ENCODE measurements at regions not wholly inside any gene's neighbourhood (a gene's known extent, or its start where the extent isn't known, plus 50 kb on each side); places are given as distances from the start of the nearest gene placed in this dataset.
"Not testable (repeated sequence)": the region's sequence is repeated elsewhere in the genome, so short reads cannot be mapped to it uniquely, and the experiment has no call there.

DNA sequence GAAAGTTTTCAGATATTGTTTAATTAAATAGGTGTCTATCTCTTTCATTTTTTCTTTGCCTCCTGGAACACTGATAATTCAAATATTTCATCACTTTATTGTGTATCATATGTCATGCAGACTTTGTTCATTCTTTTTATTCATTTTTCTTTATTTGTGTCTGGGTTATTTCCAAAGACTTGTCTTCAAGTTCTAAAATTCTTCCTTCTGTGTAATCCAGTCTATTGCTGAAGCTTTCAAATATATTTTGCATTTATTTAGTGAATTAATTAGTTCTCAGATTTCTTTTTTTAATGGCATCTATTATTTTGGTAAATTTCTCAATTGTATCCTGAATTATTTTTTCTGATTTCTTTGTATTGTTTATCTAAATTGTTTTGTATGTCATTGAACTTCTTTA is 70.1 kb downstream of the ZNF330 start:
- DNase-seq (ENCODE audit: low read depth) = no peak

DNA sequence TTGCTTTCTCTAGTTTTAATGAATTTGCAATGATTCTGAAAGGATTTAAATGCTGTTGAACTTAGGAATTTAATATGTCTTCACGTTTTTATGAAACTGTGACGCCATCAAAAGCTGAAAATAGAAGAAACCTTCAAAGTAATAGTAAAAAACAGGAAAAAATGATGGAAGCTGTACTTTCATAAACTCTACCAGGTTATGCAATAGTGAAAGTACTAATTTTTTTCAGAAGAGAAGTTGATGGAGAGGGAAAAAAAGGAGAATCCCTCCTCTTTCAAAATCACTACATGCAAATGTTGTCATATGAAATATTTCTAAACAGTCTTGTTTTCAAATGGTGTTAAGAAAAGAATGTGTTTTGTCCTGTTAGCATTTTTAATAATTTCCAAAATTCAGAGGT is 73.6 kb downstream of the ZNF330 start:
- no peak for DNase-seq (ENCODE audit: low read depth)

- no peak for DNase-seq (ENCODE audit: low read depth)
These were observed 80.5 kb downstream of the ZNF330 start for GRCh38 chr4:141301216-141301615.

GRCh38 chr4:141302924-141303323 is 82.2 kb downstream of the ZNF330 start:
- no peak for DNase-seq (ENCODE audit: low read depth)

DNA sequence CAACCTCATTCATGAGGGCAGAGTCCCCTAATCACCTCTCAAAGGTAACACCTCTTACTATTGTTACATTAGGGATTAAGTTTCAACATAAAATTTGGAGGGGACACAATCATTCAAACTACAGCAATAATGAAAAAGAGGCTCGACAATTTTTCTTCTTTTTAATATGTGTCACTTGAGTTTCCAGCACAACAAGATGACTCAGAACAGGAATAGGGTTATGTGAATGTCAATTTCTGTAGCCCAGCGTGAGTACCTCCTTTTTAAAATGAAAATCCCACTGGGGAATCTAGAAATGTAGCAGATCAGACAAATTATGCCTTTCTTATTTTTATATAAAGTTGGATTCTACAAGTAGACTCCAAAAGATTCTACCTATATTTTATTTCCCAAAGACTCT is 83.7 kb downstream of the ZNF330 start:
- DNase-seq (ENCODE audit: low read depth) = no peak

- DNase-seq (ENCODE audit: low read depth) = no peak
These were observed 85.6 kb downstream of the ZNF330 start for GRCh38 chr4:141306331-141306730.

- peak; percentile 51 for DNase-seq (ENCODE audit: low read depth)
These were observed 86.6 kb downstream of the ZNF330 start for GRCh38 chr4:141307241-141307689.

DNA sequence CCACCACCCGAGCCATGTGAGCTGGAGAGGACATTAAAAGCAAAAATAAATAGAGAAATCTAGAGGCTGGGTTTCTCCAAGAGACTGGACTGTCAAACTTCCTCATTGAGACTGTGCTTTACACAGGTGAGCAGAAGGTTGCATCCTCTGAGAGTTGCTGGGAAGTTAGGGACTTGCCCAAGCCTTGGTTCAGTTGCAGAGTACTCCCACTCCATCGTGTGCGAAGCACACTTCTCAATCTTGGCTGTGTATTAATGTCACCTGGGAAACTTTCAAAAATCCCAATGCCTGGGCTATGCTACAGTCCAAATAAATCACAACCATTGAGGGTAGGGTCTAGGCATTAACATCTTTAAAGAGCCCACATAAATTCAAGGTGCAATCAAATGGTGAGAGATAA is 89.2 kb downstream of the ZNF330 start:
- no peak for DNase-seq (ENCODE audit: low read depth)

DNA sequence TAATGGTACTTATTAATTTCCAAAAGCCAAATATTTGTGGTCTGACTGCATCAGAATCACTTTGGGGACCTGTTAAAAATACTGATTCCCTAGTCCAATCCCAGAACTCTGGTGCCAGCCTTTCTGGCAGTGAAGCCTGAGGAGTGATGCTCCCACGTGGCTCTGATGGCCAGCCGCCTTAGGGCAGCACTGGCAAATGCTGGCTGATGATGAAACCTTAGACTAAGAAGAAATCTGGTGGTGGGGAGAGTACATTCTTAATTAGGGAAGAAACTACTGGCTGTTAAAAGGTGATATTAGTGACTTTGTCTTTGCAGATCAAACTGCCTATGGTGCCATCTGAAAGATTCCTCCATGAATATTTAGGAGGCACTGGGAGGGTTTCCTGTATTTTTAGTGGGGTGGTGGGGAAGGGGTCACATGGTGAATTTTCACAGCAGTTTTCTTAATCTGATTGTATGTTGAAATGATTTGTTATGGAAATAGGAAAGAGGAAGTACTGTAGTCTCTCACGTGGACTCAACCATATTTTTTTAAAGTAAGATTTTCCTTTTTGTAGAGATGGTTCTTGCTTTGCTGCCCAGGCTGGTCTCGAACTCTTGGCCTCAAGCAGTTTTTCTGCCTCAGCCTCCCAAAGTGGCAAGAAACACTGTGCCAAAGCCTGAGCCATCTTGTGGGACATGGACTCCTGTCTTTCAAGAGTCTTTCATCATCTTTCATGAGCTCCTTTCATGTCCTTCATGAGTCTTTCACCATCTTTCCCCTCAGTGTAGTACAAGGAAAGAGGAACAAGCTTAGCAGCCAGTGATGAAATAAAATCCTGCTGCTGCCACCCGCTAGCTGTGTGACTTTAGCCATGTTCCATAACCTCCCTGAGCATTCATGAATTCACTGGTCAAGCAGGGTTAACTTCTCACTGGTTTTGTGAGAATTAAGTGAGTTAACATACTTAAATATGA is 90.8 kb downstream of the ZNF330 start:
- no peak for DNase-seq (ENCODE audit: low read depth)

GRCh38 chr4:141314627-141315026 is 93.9 kb downstream of the ZNF330 start:
- DNase-seq (ENCODE audit: low read depth) = no peak

GRCh38 chr4:141328560-141329173 is 108.0 kb downstream of the ZNF330 start:
- DNase-seq (ENCODE audit: low read depth) = no peak

GRCh38 chr4:141329174-141329569 is 108.5 kb downstream of the ZNF330 start:
- peak; percentile 25 for DNase-seq (ENCODE audit: low read depth)

GRCh38 chr4:141330616-141331015 is 109.9 kb downstream of the ZNF330 start:
- no peak for DNase-seq (ENCODE audit: low read depth)

GRCh38 chr4:141331534-141332358 is 111.1 kb downstream of the ZNF330 start:
- DNase-seq (ENCODE audit: low read depth) = no peak

GRCh38 chr4:141332359-141333181 is 111.9 kb downstream of the ZNF330 start:
- DNase-seq (ENCODE audit: low read depth) = not testable (repeated sequence)

DNA sequence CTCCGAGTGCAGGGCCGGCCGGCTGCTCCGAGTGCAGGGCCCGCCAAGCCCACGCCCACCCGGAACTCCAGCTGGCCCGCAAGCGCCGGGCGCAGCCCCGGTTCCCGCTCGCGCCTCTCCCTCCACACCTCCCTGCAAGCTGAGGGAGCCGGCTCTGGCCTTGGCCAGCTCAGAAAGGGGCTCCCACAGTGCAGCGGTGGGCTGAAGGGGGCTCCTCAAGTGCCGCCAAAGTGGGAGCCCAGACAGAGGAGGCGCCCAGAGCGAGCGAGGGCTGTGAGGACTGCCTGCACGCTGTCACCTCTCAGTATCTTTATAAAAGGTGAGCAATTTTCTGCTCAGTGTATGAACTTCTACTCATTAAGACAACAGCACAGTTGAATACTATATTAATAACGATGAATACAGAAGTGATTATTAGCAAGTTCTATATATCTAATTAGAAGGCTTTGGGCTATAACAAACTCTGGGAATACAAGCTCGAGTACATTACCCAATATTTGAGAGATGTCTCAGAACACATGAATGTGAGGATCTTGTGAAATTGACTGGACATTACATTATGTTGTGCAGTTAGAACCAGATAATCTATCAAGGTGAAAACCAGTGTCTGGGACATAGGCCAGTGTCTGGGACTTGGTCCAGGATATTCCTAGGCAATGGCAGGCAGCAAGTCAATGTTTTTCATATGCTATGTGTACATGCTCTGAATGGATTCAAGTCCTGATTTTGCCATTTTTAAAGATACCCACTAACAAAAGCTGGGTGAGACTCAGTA is 112.9 kb downstream of the ZNF330 start:
- DNase-seq (ENCODE audit: low read depth) = not testable (repeated sequence)

DNA sequence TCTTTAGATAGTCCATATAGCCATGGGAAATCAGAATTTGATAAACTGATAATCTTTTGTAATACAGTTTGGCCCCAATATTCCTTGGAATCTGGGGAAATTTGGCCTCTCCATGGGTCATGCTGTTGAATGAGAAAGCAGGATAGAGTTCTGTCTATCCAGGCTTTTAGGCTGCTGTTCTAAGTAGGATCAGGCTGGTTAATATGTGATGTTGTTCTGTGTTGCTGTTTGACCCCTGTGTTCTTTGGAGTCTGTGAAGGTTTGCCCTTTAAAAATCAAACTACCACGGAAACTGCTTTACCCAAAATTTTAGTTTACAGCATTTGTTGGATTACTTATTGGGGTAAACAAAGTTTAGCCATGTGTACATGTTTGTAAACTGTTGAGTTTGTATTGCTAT is 114.5 kb downstream of the ZNF330 start:
- DNase-seq (ENCODE audit: low read depth) = no peak

- DNase-seq (ENCODE audit: low read depth) = no peak
These were observed 117.5 kb downstream of the ZNF330 start for GRCh38 chr4:141338238-141338637.

DNA sequence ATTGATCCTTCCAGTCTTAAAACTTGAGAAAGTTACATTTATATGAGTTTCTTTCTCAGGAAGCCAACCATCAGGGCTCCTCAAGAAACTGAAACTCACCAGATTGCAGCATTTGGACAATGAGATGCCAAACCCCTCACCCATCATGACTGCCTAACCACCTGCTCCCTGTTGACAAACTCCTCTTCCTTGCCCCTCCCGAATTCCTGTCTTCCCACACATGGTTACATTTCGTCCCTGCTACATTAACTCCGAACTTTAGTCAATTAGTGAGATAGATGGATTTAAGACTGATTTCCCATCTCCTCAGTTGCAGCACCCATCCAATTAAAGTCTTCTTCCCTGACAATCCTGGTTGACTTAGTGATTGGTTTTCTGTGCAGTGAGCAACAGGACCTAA is 118.7 kb downstream of the ZNF330 start:
- no peak for DNase-seq (ENCODE audit: low read depth)

GRCh38 chr4:141339966-141340365 is 119.3 kb downstream of the ZNF330 start:
- DNase-seq (ENCODE audit: low read depth) = no peak

GRCh38 chr4:141340458-141340857 is 119.8 kb downstream of the ZNF330 start:
- DNase-seq (ENCODE audit: low read depth) = no peak
